H9 (cell line): ENCODE measurements at regions not wholly inside any gene's neighbourhood (a gene's known extent, or its start where the extent isn't known, plus 50 kb on each side); places are given as distances from the start of the nearest gene placed in this dataset.

ENCODE experiments used
- DNase-seq: peaks from one replicate; pipeline ENCODE4 v3.0.0-alpha.2; 2017
- H2AFZ ChIP-seq: one replicate; pipeline ENCODE4 v1.6.1; 2013; ENCODE audit warnings: mild to moderate bottlenecking, low read length, control low read depth, moderate library complexity
- H2AK5ac ChIP-seq: 2 replicates; pipeline ENCODE4 v1.6.1; 2013; ENCODE audit warnings: low read length, control low read depth, mixed read lengths; ENCODE audit not compliant: insufficient read length
- H2BK120ac ChIP-seq: one replicate; pipeline ENCODE4 v1.6.1; 2013; ENCODE audit warnings: low read depth, mild to moderate bottlenecking, low read length, control low read depth, inconsistent platforms; ENCODE audit not compliant: poor library complexity, severe bottlenecking
- H2BK12ac ChIP-seq: 2 replicates; pipeline ENCODE4 v1.6.1; 2013; ENCODE audit warnings: low read length, control low read depth, mixed read lengths, low read depth; ENCODE audit not compliant: insufficient read length
- H2BK15ac ChIP-seq: 2 replicates; pipeline ENCODE4 v1.6.1; 2013; ENCODE audit warnings: low read depth, low read length, control low read depth
- H2BK20ac ChIP-seq: one replicate; pipeline ENCODE4 v1.6.1; 2013; ENCODE audit warnings: low read depth, mild to moderate bottlenecking, low read length, control low read depth, inconsistent platforms; ENCODE audit not compliant: poor library complexity, severe bottlenecking
- H2BK5ac ChIP-seq: 2 replicates; pipeline ENCODE4 v1.6.1; 2013; ENCODE audit warnings: low read length, control low read depth, mixed read lengths; ENCODE audit not compliant: insufficient read length
- H3K14ac ChIP-seq: 2 replicates; pipeline ENCODE4 v1.6.1; 2013; ENCODE audit warnings: low read length, control low read depth; ENCODE audit not compliant: insufficient read depth
- H3K18ac ChIP-seq: 2 replicates; pipeline ENCODE4 v1.6.1; 2013; ENCODE audit warnings: low read depth, mild to moderate bottlenecking, mixed read lengths, low read length, control low read depth; ENCODE audit not compliant: insufficient read length
- H3K23ac ChIP-seq: 2 replicates; pipeline ENCODE4 v1.6.1; 2013; ENCODE audit warnings: low read length, control low read depth, mixed read lengths, low read depth; ENCODE audit not compliant: insufficient read length
- H3K23me2 ChIP-seq: 2 replicates; pipeline ENCODE4 v1.6.1; 2013; ENCODE audit warnings: low read depth, mild to moderate bottlenecking, mixed read lengths, low read length, control low read depth; ENCODE audit not compliant: insufficient read length, poor library complexity, severe bottlenecking
- H3K27ac ChIP-seq: 2 replicates; pipeline ENCODE4 v1.5.1; 2013; ENCODE audit warnings: low read length, control low read depth, mixed read lengths, low read depth; ENCODE audit not compliant: insufficient read length
- H3K27me3 ChIP-seq: 2 replicates; pipeline ENCODE4 v1.6.1; 2013; ENCODE audit warnings: low read length, control low read depth, inconsistent platforms; ENCODE audit not compliant: insufficient read depth
- H3K4ac ChIP-seq: 2 replicates; pipeline ENCODE4 v1.6.1; 2013; ENCODE audit warnings: low read depth, mild to moderate bottlenecking, control low read depth, inconsistent platforms, low read length, moderate library complexity
- H3K4me1 ChIP-seq: 2 replicates; pipeline ENCODE4 v1.6.1; 2013; ENCODE audit warnings: low read length, control low read depth, inconsistent platforms; ENCODE audit not compliant: insufficient read depth
- H3K4me2 ChIP-seq: 2 replicates; pipeline ENCODE4 v1.6.1; 2013; ENCODE audit warnings: low read length, control low read depth, mixed read lengths; ENCODE audit not compliant: insufficient read length, insufficient read depth
- H3K56ac ChIP-seq: 2 replicates; pipeline ENCODE4 v1.6.1; 2013; ENCODE audit warnings: low read depth, mild to moderate bottlenecking, mixed read lengths, low read length, control low read depth; ENCODE audit not compliant: insufficient read length
- H3K79me1 ChIP-seq: 2 replicates; pipeline ENCODE4 v1.6.1; 2013; ENCODE audit warnings: low read depth, mild to moderate bottlenecking, moderate library complexity, low read length, control low read depth, inconsistent platforms; ENCODE audit not compliant: insufficient read depth, poor library complexity, severe bottlenecking
- H3K79me2 ChIP-seq: 2 replicates; pipeline ENCODE4 v1.6.1; 2013; ENCODE audit warnings: low read length, control low read depth, inconsistent platforms; ENCODE audit not compliant: insufficient read depth
- H3K9ac ChIP-seq: 2 replicates; pipeline ENCODE4 v1.6.1; 2013; ENCODE audit warnings: low read length, control low read depth, mixed read lengths; ENCODE audit not compliant: insufficient read length; ENCODE audit errors: extremely low read depth
- H3K9me3 ChIP-seq: one replicate; pipeline ENCODE4 v1.6.1; 2013; ENCODE audit warnings: low read depth, low read length, inconsistent platforms; ENCODE audit not compliant: control insufficient read depth
- H3T11ph ChIP-seq: one replicate; pipeline ENCODE4 v1.6.1; 2013; ENCODE audit warnings: mild to moderate bottlenecking, low read length, control low read depth, inconsistent platforms
- H4K20me1 ChIP-seq: one replicate; pipeline ENCODE4 v1.6.1; 2013; ENCODE audit not compliant: control insufficient read depth, insufficient read length, insufficient read depth
- H4K5ac ChIP-seq: 2 replicates; pipeline ENCODE4 v1.6.1; 2013; ENCODE audit warnings: low read depth, mild to moderate bottlenecking, mixed read lengths, low read length, control low read depth; ENCODE audit not compliant: insufficient read length
- H4K8ac ChIP-seq: replicated peaks from 2 replicates; pipeline ENCODE4 v1.6.1; 2013; ENCODE audit warnings: low read length, control low read depth, mixed read lengths, low read depth; ENCODE audit not compliant: insufficient read length
- H4K91ac ChIP-seq: 2 replicates; pipeline ENCODE4 v1.6.1; 2013; ENCODE audit warnings: low read depth, mild to moderate bottlenecking, moderate library complexity, mixed read lengths, low read length, control low read depth; ENCODE audit not compliant: insufficient read length
- H3K27ac Mint-ChIP-seq, 3 experiments: 2 replicates in 2 of 3; 3 replicates in 1 of 3; pipeline ENCODE4 v1.8.0; 2020 to 2021; ENCODE audit warnings: mixed read lengths in 3 of 3, mild to moderate bottlenecking in 1 of 3, moderate library complexity in 1 of 3
- H3K27me3 Mint-ChIP-seq: 2 replicates; pipeline ENCODE4 v1.8.0; 2021; ENCODE audit warnings: low read depth, mild to moderate bottlenecking, moderate library complexity, mixed read lengths
- H3K36me3 Mint-ChIP-seq, 3 experiments: 2 replicates in 2 of 3; 3 replicates in 1 of 3; pipeline ENCODE4 v1.8.0; 2020 to 2021; ENCODE audit warnings: low read depth in 3 of 3, mixed read lengths in 3 of 3; ENCODE audit not compliant: insufficient read depth in 1 of 3
- H3K4me1 Mint-ChIP-seq, 2 experiments: 2 replicates each; pipeline ENCODE4 v1.8.0; 2020; ENCODE audit warnings: mixed read lengths in 2 of 2
- H3K4me3 Mint-ChIP-seq, 2 experiments: 2 replicates in 1 of 2; 3 replicates in 1 of 2; pipeline ENCODE4 v1.8.0; 2020 to 2021; ENCODE audit warnings: mild to moderate bottlenecking in 2 of 2, mixed read lengths in 2 of 2, moderate library complexity in 1 of 2
- H3K9me3 Mint-ChIP-seq, 2 experiments: 2 replicates in 1 of 2; 3 replicates in 1 of 2; pipeline ENCODE4 v1.8.0; 2020; ENCODE audit warnings: mild to moderate bottlenecking in 2 of 2, mixed read lengths in 2 of 2, moderate library complexity in 1 of 2
- WGBS: extraction: QIAGEN DNeasy Blood & Tissue Kit; methylation state at CpG from one replicate; pipeline ENCODE4 v1.1.7; 2013; ENCODE audit warnings: missing lambda C conversion rate, low lambda C conversion rate, mixed read lengths; ENCODE audit not compliant: insufficient read length; ENCODE audit errors: extremely low coverage; 5-methylcytosine and 5-hydroxymethylcytosine counted together
- TF ChIP-seq, protein P1 (sequence below): fragments of 200-600 bp; sonication (generic); conservative IDR thresholded peaks from 3 replicates; pipeline ENCODE4 v1.8.0; 2021; ENCODE audit warnings: antibody characterized with exemption, mild to moderate bottlenecking

DNA sequence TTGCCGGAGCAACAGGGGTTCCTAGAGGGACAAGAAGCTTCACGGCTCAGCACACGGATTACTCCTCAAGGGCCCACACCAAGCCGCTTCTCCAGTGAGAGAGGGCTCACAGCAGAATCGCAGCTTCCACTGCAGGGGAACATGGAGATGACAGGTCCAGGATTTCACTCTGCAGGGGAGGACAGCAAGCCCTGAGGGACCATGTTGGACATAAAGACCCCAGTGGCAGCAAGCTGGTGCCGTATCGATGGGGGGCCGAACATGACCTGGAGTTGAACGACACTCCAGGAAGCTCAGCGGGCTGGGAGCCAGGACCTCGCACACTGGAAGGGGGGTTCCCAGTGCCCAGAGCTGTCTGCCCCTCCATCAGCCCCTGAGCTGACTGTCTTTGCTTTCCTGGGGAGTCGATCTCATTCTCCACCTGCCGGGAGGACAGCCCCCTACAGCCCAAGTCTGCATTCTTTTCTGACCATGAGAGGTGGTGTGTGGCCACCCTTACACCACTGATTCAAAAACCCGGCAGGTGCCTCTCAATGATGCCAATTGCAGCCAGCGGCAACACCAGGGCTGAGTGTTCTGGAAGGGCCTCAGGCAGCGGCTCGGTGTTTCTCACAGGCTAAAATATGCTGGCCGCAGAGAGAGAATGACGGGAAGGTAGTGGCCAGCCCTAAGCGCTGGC is 194.5 kb upstream of the CDH4 start:
- no peak for DNase-seq
- no peaks in the 10 kb centered on the region for H3K36me3 Mint-ChIP-seq
- Histone ChIP-seq H3K18ac (no peak overlapping the region), H3K27me3 (peaks cover 3% of the 10 kb centered on the region; the same call in 1 of the 2 replicates), H3K79me1 (no peaks in the 10 kb centered on the region), H4K8ac (no peak overlapping the region), H2AK5ac (no peak overlapping the region), H3K23ac (no peak overlapping the region), H2BK120ac (no peak overlapping the region), H4K20me1 (no peaks in the 10 kb centered on the region), H3K9ac (no peak overlapping the region), H3K4me1 (no peaks in the 10 kb centered on the region), H4K91ac (no peak overlapping the region), H2BK15ac (no peak overlapping the region), H3K9me3 (no peaks in the 10 kb centered on the region), H2AFZ (no peak overlapping the region), H3K4me2 (no peak overlapping the region), H3K79me2 (no peaks in the 10 kb centered on the region), H3K23me2 (no peaks in the 10 kb centered on the region), H4K5ac (no peak overlapping the region), H2BK20ac (no peak overlapping the region), H2BK5ac (no peak overlapping the region), H3K27ac (no peak overlapping the region), H3K4ac (no peak overlapping the region), H3K56ac (no peak overlapping the region), H3T11ph (no peak overlapping the region), H2BK12ac (no peak overlapping the region), H3K14ac (no peak overlapping the region)
- H3K9me3 Mint-ChIP-seq: no peaks in the 10 kb centered on the region; a peak in 1 of 5 replicates
- WGBS: no CpG with 5 or more reads among the region's 20 CpGs
- TF ChIP-seq, protein P1, sequence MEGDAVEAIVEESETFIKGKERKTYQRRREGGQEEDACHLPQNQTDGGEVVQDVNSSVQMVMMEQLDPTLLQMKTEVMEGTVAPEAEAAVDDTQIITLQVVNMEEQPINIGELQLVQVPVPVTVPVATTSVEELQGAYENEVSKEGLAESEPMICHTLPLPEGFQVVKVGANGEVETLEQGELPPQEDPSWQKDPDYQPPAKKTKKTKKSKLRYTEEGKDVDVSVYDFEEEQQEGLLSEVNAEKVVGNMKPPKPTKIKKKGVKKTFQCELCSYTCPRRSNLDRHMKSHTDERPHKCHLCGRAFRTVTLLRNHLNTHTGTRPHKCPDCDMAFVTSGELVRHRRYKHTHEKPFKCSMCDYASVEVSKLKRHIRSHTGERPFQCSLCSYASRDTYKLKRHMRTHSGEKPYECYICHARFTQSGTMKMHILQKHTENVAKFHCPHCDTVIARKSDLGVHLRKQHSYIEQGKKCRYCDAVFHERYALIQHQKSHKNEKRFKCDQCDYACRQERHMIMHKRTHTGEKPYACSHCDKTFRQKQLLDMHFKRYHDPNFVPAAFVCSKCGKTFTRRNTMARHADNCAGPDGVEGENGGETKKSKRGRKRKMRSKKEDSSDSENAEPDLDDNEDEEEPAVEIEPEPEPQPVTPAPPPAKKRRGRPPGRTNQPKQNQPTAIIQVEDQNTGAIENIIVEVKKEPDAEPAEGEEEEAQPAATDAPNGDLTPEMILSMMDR: no peak
- H3K4me1 Mint-ChIP-seq: peaks cover 3 to 5% of the 10 kb centered on the region in 2 experiments; a peak in 3 of 4 replicates
- H3K27me3 Mint-ChIP-seq: peaks cover 75% of the 10 kb centered on the region
- H3K27ac Mint-ChIP-seq: no peak overlapping the region
- no peak overlapping the region for H3K4me3 Mint-ChIP-seq
